ENCODE measurements at regions not wholly inside any gene's neighbourhood (a gene's known extent, or its start where the extent isn't known, plus 50 kb on each side); places are given as distances from the start of the nearest gene placed in this dataset.

GRCh38 chr6:21489826-21490225 lies 103.7 kb upstream of the SOX4 start:
- no peak for TF ChIP-seq CTCF (IDR thresholded peaks at IDR 0.05)
- TF ChIP-seq EP300 (IDR thresholded peaks at IDR 0.05): no peak
- no peak for TF ChIP-seq POLR2AphosphoS5 (IDR thresholded peaks at IDR 0.05)
